DMS79 treated with DMSO at 0.1 percent for 48 hours (cell line): ENCODE measurements at regions not wholly inside any gene's neighbourhood (a gene's known extent, or its start where the extent isn't known, plus 50 kb on each side); places are given as distances from the start of the nearest gene placed in this dataset.
"Not testable (repeated sequence)": the region's sequence is repeated elsewhere in the genome, so short reads cannot be mapped to it uniquely, and the experiment has no call there.

ENCODE experiments used
- DNase-seq: peaks from one replicate; lab custom pipeline; 2025; lab: John Stamatoyannopoulos, UW

DNA sequence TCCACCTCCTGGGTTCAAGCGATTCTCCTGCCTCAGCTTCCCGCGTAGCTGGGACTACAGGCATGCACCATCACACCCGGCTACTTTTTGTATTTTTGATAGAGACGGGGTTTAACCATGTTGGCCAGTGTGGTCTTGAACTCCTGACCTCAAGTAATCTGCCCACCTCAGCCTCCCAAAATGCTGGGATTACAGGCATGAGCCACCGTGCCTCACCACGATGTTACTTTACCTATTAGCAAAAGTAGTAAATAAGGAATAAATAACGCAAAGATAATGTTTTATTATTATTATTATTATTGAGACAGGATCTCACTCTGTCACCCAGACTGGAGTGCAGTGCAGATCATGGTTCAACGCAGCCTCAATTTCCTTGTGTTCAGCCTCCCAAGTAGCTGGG, 145.9 kb downstream of the NPIPB5 start:
- DNase-seq, result not testable (repeated sequence)

DNA sequence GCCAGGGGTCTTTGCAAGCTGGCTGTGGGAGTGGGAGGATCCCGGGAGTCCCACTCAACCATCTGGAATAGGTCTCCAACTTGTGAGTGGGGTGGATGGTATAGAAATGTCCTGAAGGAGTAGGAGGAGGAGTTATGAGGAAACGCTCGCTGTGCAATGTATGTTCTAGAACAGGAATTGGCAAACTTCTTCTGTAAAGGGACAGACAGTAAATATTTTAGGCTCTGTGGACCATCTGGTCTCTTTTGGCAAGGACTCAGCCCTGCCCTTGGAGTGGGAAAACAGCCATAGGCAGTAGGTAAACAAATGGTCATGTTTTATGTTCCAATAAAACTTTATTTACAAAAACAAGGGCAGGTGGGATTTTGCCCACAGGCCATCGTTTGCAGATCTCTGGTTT, 149.2 kb downstream of the NPIPB5 start:
- DNase-seq, result no peak

DNA sequence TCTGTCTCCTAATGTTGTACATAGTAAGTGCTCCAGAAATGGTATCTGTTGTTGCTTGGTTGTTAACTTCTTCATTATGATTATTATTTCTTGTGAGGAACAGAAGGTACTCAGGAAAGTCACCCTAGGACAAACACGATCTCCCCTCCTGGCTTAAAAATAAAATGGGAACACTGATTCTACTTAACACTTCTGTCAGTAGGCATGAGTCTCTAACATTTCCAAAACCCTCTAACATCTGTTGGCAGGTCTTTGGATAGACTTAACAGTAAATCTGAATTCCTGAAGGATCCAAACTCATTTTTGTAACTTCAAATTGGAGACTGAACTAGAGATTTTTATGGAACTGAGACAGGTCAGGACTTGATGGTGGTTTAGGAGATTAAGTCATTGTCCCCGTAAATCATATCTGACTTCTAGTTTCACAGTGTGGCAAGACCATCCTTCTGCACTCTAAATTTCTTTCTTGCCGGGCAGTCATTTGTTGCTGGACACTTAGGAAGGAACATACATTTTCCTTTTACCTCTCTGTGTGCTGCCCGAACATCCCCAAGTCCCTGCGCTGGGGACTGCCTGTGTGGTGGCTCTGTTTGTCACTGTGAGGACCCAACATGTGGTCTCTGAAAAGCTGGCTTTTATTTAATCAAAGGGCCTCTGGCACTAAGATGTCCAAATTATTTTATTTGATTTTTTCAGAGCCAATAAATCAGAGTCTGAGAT, 149.9 kb downstream of the NPIPB5 start:
- DNase-seq, result no peak

DNA sequence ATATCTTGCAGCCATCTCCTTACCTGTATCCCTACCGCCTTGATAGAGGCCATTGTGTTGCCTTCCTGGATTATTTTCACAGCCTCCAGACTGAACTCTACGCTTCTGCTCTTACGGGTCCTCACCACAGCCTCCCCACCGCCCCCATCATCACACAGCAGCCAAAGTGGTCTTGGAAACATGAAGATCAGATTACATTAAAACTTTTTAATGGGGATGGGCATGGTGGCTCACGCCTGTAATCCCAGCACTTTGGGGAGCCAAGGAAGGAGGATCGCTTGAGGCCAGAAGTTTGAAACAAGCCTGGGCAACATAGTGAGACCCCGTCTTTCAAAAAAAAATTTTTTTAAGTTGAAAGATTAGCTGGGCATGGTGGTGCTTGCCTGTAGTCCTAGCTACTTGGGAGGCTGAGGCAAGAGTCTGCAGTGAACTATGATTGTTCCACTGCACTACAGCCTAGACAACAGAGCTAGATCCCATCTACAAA, 150.5 kb downstream of the NPIPB5 start:
- DNase-seq, result no peak

DNA sequence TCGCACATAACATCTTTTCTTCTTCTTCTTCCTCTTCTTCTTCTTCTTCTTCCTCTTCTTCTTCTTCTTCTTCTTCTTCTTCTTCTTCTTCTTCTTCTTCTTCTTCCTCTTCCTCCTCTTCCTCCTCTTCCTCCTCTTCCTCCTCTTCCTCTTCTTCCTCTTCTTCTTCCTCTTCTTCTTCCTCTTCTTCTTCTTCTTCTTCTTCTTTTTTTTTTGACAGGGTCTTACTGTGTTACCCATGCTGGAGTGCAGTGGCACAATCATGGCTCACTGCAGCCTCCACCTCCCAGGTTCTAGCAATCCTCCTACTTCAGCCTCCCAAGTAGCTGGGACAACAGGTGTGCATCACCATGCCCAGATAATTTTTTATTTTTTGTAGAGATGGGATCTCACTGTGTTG, 151.0 kb upstream of the HS3ST2 start:
- DNase-seq, result not testable (repeated sequence)

DNA sequence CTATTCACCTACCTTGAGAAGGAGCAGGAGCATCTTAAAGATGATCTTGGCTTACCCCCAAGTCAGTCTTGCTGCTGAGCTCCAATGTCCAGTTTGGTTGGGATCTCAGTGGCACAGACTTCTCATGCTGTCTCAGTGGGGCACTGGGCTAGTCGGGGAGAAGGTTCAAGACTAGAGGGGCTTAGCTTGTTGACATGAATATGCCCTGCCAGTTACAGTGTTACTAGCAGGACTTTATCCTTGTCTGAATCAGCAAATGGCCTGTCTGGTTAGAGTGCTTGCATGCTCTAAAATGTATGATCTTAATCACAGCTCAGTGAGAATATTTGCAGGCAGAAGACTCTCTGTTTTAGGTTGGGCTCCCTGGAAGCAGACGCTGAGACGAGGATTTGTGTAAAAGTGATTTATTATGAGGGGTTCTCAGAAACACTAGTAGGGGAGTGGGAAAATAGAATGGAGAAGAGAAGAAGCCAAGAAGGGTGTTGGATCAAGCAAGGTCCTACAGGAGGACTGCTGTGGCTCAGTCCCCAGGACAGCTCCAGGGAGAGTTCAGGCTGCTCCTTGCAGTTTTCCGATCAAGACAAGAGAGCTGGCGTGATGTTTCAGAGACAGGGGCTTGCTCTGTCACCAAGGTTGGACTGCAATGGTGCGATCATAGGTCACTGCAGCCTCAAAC, 150.4 kb upstream of the HS3ST2 start:
- no peak for DNase-seq

DNA sequence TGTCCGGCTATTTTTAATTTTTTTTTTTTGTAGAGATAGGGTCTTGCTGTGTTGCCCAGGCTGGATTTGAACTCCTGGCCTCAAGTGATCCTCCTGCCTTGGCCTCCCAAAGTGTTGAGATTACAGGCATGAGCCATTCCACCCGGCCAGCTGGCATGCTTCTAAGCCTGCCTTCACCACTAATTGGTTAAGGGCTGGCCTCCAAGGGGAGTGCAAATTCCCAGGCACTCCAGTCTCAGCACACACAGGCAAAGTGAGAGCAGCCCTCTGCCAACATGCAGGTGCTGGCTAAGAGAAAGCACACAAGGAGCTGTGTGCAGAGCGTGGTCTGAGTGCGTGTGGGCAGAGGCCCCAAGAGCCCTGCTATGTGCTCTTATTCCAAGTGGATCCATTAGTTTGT, 149.8 kb upstream of the HS3ST2 start:
- DNase-seq, result no peak

DNA sequence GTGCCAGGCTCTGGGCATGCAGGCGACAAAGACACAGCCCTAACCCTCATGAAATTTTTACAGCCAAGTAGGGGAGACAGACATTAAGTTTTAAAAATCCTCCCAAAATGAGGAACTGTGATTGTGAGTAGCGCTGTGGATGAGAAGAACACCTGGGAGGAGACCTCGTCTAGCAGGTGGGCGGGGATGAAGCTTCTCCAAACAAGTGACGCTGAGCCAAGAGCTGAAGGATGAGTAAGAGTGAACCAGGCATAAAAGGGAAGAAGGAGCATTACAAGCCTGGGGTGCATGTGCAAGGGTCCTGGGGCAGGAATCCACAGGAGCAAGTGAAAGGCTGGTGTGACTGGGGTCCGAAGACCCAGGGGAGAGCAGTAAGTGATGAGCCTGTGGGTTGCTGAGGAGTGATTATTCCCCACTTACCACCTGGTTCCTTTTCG, 149.4 kb upstream of the HS3ST2 start:
- no peak for DNase-seq

DNA sequence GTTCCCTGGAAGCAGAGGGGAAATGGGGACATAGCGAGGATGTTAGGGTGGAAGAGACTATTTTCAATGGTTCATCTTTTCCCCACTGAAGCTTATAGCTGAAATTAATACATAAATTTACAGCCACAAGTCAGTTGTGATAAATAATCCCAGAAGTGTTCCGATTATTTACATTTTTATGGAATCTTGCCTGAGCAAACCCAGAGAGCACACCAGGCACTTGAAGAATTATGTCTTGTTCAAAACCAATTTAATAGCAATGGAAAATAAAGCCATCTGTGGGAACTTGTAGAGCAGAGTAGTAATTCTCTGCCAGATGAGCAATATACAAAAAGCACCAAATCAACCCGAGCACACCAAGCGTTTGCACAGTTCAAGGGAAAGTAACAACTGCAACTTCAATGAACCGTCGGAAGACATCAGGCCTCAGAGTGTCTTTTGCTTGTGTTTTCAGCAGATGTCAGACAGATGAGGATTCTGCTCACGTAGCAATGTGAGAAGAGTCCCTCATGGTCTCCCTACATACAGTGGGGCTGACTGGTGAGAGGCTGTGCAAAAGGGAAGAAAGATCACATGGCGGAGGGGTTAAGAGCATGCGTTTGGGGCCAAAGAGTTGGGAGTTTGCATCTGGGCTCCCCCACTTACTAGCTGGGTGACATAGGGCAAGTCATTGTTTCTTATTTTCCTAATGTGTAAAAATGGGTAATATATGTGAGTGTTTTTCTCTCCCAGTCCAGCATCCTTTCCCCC, 148.7 kb upstream of the HS3ST2 start:
- DNase-seq, result no peak

DNA sequence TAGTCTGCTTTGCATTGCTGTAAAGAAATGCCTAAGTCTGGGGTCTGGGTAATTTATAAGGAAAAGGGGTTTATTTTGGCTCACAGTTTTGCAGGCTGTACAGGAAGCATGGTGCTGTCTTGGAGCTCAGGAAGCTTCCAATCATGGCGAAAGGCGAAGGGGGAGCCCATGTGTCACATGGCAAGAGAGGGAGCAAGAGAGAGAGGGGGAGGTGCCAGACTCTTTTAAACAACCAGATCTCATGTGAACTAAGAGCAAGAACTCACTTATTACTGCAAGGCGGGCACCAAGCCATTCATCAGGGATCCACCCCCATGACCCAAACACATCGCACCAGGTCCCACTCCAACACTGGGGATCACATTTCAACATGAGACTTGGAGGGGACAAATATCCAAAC, 148.2 kb upstream of the HS3ST2 start:
- DNase-seq, result no peak

DNA sequence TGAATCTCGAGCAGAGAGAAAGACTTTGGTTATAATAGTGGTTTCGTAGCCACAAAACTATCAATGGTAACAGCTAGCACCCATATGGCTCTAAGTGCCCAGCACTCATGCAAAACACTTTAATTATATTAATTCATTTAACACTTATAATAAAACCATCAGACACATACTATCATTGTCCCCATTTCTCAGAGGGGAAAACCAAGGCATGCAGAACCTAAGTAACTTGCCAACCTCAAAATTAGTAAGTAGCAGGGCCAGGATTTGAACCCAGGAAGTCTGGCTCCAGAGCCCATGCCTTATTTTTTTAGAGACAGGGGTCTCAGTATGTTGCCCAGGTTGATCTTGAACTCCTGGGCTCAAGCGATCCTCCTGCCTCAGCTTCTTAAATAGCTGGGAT, 145.6 kb upstream of the HS3ST2 start:
- DNase-seq, result no peak

DNA sequence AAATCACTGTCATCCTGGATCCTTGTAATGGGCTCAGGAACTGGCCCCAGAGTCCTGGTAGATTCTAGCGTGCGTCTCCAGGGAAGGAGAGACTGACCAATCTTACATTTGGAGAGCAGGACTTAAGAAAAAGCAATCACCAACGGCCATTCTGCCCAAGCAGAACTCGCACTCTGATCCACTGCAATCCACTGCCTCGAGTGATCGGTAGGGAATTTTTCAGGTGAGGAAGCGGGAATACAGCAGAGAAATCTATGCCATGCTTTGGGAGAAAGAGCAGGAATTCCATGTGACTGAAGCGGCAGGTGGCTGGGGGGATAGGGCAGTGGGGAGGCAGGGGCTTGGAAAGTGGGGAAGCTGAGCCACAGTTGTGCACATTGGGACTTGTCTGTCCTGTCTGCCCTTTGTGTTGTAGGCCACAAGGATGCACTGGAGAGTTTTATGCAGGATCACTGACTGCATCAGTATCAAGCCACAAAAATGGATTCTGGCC, 143.9 kb upstream of the HS3ST2 start:
- no peak for DNase-seq

DNA sequence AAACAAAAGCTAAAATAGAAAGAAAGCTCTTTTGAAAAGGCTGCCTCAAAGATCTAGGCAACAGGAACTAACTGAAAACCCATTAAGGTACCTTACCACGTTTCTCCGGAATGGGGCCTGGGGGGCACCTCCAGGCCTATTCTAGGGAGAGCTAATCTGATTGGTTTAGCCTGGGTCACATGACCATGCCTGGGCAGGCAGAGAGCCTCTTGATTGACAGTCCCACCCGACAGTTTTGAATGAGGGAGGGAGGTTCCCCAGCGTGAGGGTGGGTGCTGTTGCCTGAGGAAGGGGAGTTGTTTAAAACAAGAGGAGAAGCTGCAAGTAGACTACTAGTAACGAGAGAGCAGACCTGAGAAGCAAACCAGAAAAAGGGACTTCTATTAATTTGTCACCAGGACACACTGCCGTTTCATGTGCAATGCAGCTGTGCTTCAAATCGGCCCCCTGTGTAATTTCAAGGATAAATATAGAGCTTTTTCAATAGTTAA, 143.4 kb upstream of the HS3ST2 start:
- DNase-seq, result no peak

DNA sequence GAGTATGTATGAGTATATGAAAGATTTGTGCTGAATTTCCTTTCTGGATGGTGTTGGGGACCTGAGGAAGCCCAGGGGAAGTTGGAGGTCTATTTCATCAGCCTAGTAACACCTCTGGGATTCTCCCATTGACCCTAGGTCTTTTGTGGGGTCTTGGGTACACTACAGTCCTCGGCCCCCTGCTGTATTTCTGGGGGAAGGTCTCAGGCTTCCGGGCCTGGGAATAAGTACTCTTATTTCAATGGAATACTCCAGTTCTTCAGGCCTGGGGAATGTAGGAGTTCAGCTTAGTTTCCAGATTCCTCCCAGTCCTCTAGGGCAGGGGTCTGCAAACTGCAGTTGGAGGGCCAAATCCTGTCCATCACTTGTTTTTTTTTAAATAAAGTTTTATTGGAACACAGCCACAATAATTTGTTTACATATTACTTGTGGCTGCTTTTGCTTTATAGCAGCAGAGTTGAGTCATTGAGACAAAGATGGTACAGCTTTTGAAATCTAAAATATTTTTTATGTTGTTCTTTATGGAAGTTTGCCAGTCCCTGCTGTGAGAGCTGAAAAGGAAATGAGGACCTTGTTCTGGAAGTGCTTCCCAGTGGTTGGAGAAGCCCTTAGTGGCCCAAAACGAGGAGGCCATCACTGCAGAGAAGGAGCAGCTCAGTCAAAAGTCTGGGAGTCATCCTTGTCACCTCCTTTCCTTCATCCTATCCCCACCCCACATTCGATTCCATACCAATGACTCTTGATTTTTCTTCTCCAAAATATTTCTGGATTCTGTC, 142.5 kb upstream of the HS3ST2 start:
- no peak for DNase-seq

DNA sequence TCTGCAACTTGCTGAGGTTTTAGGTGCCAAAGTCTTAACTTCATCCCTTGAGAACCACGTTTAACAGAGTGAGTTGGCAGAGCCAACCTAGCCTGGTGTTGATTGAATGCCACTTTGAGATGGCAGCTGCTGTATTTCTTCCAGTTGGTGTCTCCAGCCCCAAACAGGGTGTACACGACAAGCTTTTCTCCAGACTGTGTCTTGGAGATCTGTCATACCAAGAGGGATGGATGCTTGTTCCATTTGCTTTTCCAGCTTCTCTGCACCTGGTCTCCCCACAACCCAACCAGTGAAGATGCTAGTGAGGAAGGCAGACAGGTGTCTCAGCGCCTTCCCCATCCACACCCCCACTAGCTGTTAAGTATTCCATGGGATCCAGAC, 141.1 kb upstream of the HS3ST2 start:
- DNase-seq, result no peak

DNA sequence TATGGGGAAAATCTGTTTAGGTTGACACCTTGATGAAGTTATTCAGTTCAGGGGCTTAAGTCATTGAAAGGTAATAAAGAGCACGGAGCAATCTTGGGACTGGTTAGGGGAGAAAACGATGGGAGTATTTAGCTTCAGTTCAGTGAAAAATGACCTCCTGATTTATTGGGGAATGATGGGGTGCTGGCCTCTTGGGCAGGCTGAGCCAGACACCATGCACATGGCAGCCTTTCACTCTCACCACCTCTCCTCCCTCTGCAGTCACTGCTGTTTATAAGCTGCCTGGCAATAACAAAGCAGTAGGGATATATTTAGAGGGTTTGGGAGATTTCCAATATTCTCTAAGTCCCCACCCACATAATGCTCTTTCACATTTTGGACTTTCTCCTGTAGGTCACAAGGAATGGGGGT, 140.5 kb upstream of the HS3ST2 start:
- no peak for DNase-seq

DNA sequence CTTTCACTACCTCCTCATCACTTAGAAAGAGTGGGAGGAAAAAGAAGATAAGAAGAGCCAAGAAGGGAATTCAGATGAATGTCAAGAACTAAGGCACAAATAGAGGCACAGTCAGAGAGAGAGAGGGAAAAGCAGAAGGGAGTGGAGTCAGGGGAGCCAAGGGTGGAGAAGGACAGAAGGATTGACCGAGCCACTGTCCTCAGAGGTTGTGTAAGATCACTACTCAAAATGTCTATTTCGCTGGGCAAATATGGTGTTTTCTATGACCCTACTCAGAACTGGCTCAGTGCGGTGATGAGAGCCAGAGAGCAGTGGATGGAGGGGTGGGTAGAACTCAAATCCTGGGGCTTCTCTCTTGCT, 139.2 kb upstream of the HS3ST2 start:
- DNase-seq, result no peak

DNA sequence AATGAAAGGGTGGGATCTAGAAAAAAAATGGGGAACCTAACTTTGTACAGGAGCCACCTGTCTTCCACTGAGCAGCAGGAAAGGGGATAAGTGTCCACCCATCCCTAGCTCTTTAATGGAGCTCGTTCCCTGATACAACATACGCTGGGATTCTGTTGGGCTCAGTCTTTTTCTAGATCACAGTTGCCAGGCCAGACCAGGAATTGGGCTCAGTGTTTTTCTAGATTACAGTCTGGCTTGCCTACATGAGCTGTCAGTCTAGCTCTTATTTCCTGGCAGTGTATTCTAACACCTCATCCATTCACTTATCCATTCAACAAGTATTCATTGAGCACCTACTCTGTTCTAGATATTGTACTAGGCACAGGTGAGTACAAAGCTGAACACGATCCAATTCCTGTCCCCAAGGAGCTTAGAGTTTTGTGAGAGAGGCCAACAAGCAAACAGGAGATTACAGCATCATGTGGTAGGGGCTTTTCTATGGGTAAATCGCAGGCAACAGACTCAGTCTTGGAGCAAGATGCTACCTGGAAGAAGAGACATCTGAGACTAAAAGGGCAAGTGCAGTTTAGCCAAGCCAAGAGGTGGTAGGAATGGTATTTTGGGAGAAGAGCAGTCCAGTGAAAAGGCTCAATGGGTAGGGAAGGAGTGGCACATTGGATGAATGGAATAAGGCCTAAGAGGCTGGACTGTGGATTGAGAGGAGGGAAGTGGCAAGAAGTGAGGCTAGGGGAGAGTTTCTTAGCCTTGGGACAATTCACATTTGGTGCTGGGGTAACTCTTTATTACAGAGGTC, 138.0 kb upstream of the HS3ST2 start:
- no peak for DNase-seq

DNA sequence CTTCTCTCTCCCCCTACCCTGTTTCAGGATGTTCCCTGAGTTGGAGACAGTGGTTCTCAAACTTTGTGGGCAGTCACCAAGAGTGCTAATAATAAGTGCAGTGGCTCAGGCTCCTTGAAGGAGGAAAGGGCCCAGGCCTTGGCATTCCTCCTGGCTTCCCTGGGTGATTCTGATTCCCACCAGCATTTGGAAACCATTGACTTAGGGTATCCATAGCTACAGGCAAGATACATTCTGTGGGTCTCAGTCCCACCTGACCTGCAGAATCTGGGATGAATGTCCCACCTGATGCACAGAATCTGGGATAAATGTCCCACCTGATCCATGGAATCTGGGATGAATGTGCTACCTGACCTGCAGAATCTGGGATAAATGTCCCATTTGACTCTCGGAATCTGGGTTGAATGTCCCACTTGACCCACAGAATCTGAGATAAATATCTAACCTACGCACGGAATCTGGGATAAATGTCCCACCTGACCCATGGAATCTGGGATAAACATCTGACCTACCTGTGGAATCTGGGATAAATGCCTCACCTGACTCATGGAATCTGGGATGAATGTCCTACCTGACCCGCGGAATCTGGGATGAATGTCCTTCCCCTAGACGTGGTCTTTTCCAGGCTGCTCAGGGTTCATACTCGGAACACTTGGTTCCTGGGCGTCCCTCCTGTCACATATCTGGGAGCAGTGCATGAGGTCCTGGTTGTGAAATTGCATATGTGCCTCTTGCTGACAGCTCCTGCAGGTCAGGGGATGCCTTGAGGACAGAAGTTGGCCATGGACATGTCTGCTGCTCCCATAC, 136.7 kb upstream of the HS3ST2 start:
- no peak for DNase-seq

DNA sequence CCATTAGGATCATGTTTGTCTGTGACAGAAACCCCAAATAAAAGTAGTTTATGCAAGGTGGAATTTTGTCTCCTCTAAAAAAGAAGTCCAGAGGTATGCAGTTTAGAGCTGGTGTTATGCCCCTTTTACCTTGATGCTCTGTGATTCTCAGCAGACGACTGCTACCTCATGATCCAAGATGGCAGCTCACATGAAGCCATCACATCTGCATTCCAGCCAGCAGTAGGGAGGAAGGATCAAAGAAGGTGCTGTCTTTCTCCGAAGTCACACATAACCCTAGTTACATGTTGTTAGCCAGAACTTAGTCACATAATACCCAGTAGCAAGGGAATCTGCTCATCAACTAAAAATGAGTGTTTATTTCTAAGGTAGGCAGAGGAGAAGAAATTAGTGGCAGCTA, 135.7 kb upstream of the HS3ST2 start:
- DNase-seq, result no peak
